Testis (tissue), 2 donors: ENCODE measurements at regions not wholly inside any gene's neighbourhood (a gene's known extent, or its start where the extent isn't known, plus 50 kb on each side); places are given as distances from the start of the nearest gene placed in this dataset.

Source experiments
- DNase-seq: peaks from one replicate; pipeline ENCODE4 v3.0.0-alpha.2; 2019
- H3K27ac ChIP-seq, 2 donors: fragments of 200-600 bp; sonication (generic); one replicate each; pipeline ENCODE4 v1.5.1; 2019
- H3K27me3 ChIP-seq: fragments of 200-600 bp; sonication (generic); one replicate; pipeline ENCODE4 v1.5.1; 2019
- H3K36me3 ChIP-seq: fragments of 200-600 bp; sonication (generic); one replicate; pipeline ENCODE4 v1.5.1; 2017; ENCODE audit warnings: low read depth; ENCODE audit errors: missing control alignments
- H3K4me1 ChIP-seq: fragments of 200-600 bp; sonication (generic); one replicate; pipeline ENCODE4 v1.5.1; 2019
- H3K4me3 ChIP-seq, 2 donors: fragments of 200-600 bp; sonication (generic); one replicate each; pipeline ENCODE4 v1.5.1; 2017 to 2019
- H3K9me3 ChIP-seq: fragments of 200-600 bp; sonication (generic); one replicate; pipeline ENCODE4 v1.5.1; 2017
- POLR2A ChIP-seq: fragments of 450-650 bp; IDR thresholded peaks from one replicate; pipeline ENCODE4 v1.6.1; 2017; ENCODE audit warnings: antibody characterized with exemption, mild to moderate bottlenecking, moderate library complexity
- WGBS, 2 donors: methylation state at CpG; one replicate each; pipeline ENCODE4 v1.1.5; 2018; 5-methylcytosine and 5-hydroxymethylcytosine counted together
- intact Hi-C: fragments of 100-400 bp; cut with DNase I; formaldehyde crosslinking; loops from one replicate; pipeline ENCODE4 v1.15.1; 2023; ENCODE audit warnings: low total_unique reads
- TF ChIP-seq, protein P1 (sequence below), 3 experiments: fragments of 450-650 bp in 2 of 3; fragments of 200-600 bp in 1 of 3; sonication (generic) in 1 of 3; IDR thresholded peaks; one replicate each; pipeline ENCODE4 v1.5.1; 2016 to 2019; ENCODE audit warnings: antibody characterized with exemption in 3 of 3, mild to moderate bottlenecking in 2 of 3, moderate library complexity in 1 of 3

DNA sequence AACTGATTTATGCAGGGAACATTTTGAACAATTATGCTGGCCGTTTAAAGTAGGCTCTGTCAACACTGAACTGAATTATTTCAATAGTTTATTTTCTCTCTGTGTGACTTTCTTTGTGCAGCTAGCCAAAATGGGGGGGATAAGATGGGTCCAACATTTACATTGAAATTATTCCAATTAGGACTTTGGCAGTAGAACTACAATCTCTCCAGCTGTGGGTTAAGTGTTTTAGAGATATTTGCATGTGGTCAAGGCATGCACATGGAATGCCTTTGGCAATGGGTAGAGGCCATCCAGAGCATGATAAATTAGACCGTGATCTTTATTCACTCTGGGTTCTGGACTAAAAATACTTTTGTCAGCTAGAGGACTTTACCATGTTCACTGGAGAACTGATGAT is 107.9 kb upstream of the ELOVL6 start:
- 37 to 46% methylated on average over 2 of the region's 2 CpGs for WGBS, 2 donors
- no peaks in the 10 kb centered on the region for H3K27me3 ChIP-seq
- H3K27ac ChIP-seq = no peak overlapping the region
- no peak overlapping the region for H3K4me3 ChIP-seq
- no peaks in the 10 kb centered on the region for H3K9me3 ChIP-seq
- no peak for DNase-seq
- H3K36me3 ChIP-seq = no peaks in the 10 kb centered on the region
- intact Hi-C loops = no loop called here
- no peaks in the 10 kb centered on the region for H3K4me1 ChIP-seq
- TF ChIP-seq, protein P1, sequence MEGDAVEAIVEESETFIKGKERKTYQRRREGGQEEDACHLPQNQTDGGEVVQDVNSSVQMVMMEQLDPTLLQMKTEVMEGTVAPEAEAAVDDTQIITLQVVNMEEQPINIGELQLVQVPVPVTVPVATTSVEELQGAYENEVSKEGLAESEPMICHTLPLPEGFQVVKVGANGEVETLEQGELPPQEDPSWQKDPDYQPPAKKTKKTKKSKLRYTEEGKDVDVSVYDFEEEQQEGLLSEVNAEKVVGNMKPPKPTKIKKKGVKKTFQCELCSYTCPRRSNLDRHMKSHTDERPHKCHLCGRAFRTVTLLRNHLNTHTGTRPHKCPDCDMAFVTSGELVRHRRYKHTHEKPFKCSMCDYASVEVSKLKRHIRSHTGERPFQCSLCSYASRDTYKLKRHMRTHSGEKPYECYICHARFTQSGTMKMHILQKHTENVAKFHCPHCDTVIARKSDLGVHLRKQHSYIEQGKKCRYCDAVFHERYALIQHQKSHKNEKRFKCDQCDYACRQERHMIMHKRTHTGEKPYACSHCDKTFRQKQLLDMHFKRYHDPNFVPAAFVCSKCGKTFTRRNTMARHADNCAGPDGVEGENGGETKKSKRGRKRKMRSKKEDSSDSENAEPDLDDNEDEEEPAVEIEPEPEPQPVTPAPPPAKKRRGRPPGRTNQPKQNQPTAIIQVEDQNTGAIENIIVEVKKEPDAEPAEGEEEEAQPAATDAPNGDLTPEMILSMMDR (IDR thresholded peaks at IDR 0.05) = no peak
- no peak for TF ChIP-seq POLR2A

DNA sequence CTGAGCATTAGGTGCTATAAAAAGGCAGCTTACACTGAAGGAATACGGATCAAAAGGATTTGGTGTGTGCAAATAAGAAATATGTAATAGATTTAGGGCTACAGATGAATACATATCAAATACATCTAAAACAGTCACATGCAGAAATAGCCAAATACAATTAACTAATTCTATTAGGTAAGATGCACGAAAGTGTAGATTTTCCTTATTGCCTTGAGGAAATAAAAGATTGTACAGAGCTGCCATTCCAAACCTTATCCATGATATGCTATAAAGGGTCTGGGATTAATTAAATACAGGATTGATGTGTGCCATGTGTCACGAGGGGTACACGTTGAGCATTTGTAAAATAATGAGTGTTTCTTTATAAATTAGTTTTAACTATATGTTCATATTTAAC is 107.0 kb upstream of the ELOVL6 start:
- Histone ChIP-seq H3K27me3 (no peaks in the 10 kb centered on the region), H3K4me1 (no peaks in the 10 kb centered on the region), H3K9me3 (no peaks in the 10 kb centered on the region), H3K27ac (no peak overlapping the region), H3K36me3 (no peaks in the 10 kb centered on the region), H3K4me3 (no peak overlapping the region)
- WGBS, 2 donors = 82% methylated on average over 4 of the region's 4 CpGs
- DNase-seq = no peak
- no peak for TF ChIP-seq POLR2A
- TF ChIP-seq, protein P1 (IDR thresholded peaks at IDR 0.05) = no peak
- intact Hi-C loops = no loop called here

DNA sequence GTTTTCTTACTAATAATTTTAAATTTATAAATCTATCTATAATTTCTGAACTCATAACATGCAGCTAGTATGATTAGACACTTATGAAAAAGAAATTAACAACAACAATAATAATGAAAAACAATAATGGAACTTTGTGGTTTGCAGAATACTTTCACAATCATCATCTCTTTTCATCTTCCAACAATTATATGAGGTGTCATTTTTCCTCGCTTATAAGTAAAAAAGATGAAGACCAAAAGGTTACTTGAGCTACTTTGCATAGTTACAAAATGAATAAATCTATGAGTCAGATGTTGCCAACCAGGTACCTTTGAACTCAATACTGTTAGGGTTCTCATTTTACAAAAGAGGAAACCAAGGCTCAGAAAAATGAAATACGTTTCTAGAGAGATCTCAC is 98.5 kb upstream of the ELOVL6 start:
- no peaks in the 10 kb centered on the region for H3K36me3 ChIP-seq

DNA sequence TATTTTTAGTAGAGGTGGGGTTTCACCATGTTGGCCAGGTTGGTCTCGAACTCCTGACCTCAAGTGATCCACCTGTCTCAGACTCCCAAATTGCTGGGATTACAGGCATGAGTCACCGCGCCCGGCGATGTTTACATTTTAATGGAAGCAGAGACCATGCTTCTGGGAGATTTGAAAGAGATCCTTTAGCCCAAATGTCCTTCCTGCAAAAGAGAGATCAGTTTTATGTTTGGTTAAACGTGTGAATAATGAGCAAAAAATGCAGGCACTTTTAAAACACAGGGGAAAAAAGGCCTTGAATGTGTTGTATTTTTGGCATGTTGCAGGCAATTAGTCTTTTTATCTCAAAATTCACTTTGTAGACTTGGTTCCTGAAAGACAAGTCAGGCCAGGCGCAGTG is 95.8 kb upstream of the ELOVL6 start:
- intact Hi-C loops = no loop called here
- Histone ChIP-seq H3K27me3 (no peaks in the 10 kb centered on the region), H3K4me3 (no peak overlapping the region), H3K9me3 (no peaks in the 10 kb centered on the region), H3K36me3 (no peaks in the 10 kb centered on the region), H3K27ac (no peak overlapping the region), H3K4me1 (no peaks in the 10 kb centered on the region)
- WGBS, 2 donors = 76 to 79% methylated on average over 7 of the region's 7 CpGs
- DNase-seq = no peak
- TF ChIP-seq, protein P1 (IDR thresholded peaks at IDR 0.05) = no peak
- no peak for TF ChIP-seq POLR2A

More for the DNA sequence above, 98.5 kb upstream of the ELOVL6 start:
- H3K27ac ChIP-seq = no peak overlapping the region
- no peaks in the 10 kb centered on the region for H3K9me3 ChIP-seq
- no peak overlapping the region for H3K4me3 ChIP-seq
- DNase-seq = no peak
- intact Hi-C loops = no loop called here
- no peaks in the 10 kb centered on the region for H3K4me1 ChIP-seq
- no peak for TF ChIP-seq POLR2A
- TF ChIP-seq, protein P1 (IDR thresholded peaks at IDR 0.05) = no peak
- H3K27me3 ChIP-seq = no peaks in the 10 kb centered on the region
- 85 to 88% methylated on average over 2 of the region's 2 CpGs for WGBS, 2 donors

DNA sequence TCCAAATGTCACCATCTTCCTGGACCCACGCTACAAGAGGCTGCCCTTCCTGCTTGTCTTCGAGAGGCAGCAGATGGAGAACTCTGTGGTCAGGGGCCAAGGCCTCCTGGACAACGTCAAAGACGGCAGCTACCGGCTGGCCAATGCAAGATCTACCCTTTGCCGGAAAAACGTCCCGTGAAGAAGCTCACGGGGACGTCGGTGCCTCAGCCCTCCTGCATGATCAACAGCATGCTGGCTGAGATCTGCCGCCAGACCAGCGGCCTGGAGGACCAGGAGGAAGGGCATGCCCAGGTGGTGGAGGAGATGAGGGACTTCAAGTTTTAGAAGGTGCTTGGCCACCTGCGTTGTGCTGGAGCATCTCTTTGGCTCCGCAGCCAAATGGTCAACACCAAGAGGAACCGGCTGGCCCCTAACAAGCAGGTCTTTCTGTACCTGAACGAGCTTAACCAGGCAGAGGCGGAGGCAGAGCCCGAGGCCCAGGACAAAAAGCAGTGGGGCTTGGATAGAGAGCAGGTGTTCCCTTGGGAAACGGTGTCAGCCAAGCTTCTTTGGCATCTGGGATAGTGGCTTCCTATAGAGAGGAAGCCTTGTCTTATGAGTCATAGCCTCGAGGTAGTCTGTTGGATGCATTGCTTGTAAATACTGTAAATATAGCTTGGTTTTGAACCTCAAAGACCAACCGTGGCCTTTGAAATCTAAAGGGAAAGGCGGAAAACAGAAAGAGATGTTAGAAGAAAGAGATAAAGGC is 94.8 kb upstream of the ELOVL6 start:
- no peak for DNase-seq
- WGBS, 2 donors = 91 to 93% methylated on average over 12 to 23 of the region's 23 CpGs

More for the DNA sequence above, 94.8 kb upstream of the ELOVL6 start:
- no peaks in the 10 kb centered on the region for H3K27me3 ChIP-seq
- no peaks in the 10 kb centered on the region for H3K36me3 ChIP-seq
- H3K4me3 ChIP-seq = no peak overlapping the region
- no peak overlapping the region for H3K27ac ChIP-seq
- H3K9me3 ChIP-seq = no peaks in the 10 kb centered on the region
- intact Hi-C loops = no loop called here
- TF ChIP-seq POLR2A = no peak
- TF ChIP-seq, protein P1 (IDR thresholded peaks at IDR 0.05) = no peak
- H3K4me1 ChIP-seq = no peaks in the 10 kb centered on the region
